ENCODE measurements at regions not wholly inside any gene's neighbourhood (a gene's known extent, or its start where the extent isn't known, plus 50 kb on each side); places are given as distances from the start of the nearest gene placed in this dataset.
A peak's percentile ranks its signal among the peaks of the same experiment; 100 is the strongest.

DNA sequence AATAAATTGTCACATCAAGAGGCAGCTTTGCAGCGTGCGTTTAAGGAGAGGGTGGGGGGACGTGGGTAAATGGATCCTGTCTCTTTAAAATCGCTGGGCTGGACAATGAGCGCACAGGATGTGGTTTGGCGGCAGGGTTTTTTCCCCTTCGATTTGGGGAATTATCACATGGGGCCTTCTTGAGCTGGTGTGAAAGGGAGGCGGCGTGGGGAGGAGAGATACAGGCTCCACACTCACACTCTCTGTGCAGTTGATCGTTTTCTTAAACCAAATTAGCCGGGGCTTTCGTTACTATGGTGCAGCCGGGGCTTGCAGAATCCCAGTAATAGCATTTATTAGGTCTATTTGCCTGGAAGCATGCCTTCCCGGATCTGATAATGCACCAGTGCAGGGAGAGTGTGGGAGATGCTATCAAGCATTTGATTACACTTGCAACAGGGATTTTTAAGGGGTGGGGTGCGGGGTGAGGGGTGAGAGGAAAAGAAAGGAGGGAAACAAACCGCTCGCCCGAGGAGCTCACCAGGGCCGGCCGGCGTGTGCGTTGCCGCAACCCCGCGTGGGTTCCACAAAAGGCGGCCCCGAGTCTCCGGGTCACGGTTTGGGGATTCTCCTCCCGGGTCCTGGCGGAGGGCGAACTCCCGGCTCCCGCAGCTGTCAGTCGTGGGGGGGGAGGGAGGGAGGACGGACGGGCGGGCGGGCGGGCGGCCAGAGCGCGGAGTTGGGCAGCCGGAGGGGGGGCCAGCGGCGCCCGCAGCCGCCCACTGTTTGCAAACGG is 58.8 kb upstream of the GSE1 start (continued):
- TF ChIP-seq TAF1 (IDR thresholded peaks at IDR 0.05; ENCODE audit: borderline replicate concordance, low read depth, low read length) (0 out of 2 replicates have a peak, but pooled peaks have one; percentile 37), MXI1 (IDR thresholded peaks at IDR 0.05; ENCODE audit: low read depth, low read length) (peak; percentile 91), JUND (IDR thresholded peaks at IDR 0.05) (no peak), GATA2 (CRISPR knock-in tag; IDR thresholded peaks at IDR 0.05) (peak; percentile 95), RFX5 (IDR thresholded peaks at IDR 0.05; ENCODE audit: low read length) (no peak), RCOR1 (IDR thresholded peaks at IDR 0.05; ENCODE audit: low read length) (peak; percentile 94), RXRA (IDR thresholded peaks at IDR 0.05; ENCODE audit: borderline replicate concordance, low read depth) (no peak), FOXJ3 (CRISPR knock-in tag; IDR thresholded peaks at IDR 0.05) (peak; percentile 86), ELF1 (IDR thresholded peaks at IDR 0.05) (no peak), FOSL2 (IDR thresholded peaks at IDR 0.05; ENCODE audit: borderline replicate concordance, low read depth) (no peak), SIN3A (IDR thresholded peaks at IDR 0.05; ENCODE audit: borderline replicate concordance, low read depth, low read length) (peak; percentile 24; the same call in 1 of the 2 replicates), TEAD4 (IDR thresholded peaks at IDR 0.05; ENCODE audit: borderline replicate concordance, insufficient read depth) (no peak), POLR2AphosphoS5 (IDR thresholded peaks at IDR 0.05; ENCODE audit: low read depth, low read length) (0 out of 2 replicates have a peak, but pooled peaks have one; percentile 57), FOXM1 (IDR thresholded peaks at IDR 0.05; ENCODE audit: low read depth) (no peak), GABPA (IDR thresholded peaks at IDR 0.05; ENCODE audit: low read depth) (peak; percentile 54), CHD2 (IDR thresholded peaks at IDR 0.05; ENCODE audit: low read length, partially characterized antibody) (peak; percentile 71)
- TF ChIP-seq, protein P1, sequence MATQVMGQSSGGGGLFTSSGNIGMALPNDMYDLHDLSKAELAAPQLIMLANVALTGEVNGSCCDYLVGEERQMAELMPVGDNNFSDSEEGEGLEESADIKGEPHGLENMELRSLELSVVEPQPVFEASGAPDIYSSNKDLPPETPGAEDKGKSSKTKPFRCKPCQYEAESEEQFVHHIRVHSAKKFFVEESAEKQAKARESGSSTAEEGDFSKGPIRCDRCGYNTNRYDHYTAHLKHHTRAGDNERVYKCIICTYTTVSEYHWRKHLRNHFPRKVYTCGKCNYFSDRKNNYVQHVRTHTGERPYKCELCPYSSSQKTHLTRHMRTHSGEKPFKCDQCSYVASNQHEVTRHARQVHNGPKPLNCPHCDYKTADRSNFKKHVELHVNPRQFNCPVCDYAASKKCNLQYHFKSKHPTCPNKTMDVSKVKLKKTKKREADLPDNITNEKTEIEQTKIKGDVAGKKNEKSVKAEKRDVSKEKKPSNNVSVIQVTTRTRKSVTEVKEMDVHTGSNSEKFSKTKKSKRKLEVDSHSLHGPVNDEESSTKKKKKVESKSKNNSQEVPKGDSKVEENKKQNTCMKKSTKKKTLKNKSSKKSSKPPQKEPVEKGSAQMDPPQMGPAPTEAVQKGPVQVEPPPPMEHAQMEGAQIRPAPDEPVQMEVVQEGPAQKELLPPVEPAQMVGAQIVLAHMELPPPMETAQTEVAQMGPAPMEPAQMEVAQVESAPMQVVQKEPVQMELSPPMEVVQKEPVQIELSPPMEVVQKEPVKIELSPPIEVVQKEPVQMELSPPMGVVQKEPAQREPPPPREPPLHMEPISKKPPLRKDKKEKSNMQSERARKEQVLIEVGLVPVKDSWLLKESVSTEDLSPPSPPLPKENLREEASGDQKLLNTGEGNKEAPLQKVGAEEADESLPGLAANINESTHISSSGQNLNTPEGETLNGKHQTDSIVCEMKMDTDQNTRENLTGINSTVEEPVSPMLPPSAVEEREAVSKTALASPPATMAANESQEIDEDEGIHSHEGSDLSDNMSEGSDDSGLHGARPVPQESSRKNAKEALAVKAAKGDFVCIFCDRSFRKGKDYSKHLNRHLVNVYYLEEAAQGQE (IDR thresholded peaks at IDR 0.05; ENCODE audit: low read depth, low read length): no peak
- TF ChIP-seq, protein P2, sequence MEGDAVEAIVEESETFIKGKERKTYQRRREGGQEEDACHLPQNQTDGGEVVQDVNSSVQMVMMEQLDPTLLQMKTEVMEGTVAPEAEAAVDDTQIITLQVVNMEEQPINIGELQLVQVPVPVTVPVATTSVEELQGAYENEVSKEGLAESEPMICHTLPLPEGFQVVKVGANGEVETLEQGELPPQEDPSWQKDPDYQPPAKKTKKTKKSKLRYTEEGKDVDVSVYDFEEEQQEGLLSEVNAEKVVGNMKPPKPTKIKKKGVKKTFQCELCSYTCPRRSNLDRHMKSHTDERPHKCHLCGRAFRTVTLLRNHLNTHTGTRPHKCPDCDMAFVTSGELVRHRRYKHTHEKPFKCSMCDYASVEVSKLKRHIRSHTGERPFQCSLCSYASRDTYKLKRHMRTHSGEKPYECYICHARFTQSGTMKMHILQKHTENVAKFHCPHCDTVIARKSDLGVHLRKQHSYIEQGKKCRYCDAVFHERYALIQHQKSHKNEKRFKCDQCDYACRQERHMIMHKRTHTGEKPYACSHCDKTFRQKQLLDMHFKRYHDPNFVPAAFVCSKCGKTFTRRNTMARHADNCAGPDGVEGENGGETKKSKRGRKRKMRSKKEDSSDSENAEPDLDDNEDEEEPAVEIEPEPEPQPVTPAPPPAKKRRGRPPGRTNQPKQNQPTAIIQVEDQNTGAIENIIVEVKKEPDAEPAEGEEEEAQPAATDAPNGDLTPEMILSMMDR (IDR thresholded peaks at IDR 0.05): no peak
- TF ChIP-seq, protein P3, sequence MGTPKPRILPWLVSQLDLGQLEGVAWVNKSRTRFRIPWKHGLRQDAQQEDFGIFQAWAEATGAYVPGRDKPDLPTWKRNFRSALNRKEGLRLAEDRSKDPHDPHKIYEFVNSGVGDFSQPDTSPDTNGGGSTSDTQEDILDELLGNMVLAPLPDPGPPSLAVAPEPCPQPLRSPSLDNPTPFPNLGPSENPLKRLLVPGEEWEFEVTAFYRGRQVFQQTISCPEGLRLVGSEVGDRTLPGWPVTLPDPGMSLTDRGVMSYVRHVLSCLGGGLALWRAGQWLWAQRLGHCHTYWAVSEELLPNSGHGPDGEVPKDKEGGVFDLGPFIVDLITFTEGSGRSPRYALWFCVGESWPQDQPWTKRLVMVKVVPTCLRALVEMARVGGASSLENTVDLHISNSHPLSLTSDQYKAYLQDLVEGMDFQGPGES (IDR thresholded peaks at IDR 0.05; ENCODE audit: low read depth, low read length): no peak
- TF ChIP-seq, protein P4, sequence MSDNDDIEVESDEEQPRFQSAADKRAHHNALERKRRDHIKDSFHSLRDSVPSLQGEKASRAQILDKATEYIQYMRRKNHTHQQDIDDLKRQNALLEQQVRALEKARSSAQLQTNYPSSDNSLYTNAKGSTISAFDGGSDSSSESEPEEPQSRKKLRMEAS (IDR thresholded peaks at IDR 0.05; ENCODE audit: low read depth): peak; percentile 91
- TF ChIP-seq, protein P5, sequence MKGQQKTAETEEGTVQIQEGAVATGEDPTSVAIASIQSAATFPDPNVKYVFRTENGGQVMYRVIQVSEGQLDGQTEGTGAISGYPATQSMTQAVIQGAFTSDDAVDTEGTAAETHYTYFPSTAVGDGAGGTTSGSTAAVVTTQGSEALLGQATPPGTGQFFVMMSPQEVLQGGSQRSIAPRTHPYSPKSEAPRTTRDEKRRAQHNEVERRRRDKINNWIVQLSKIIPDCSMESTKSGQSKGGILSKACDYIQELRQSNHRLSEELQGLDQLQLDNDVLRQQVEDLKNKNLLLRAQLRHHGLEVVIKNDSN (IDR thresholded peaks at IDR 0.05; ENCODE audit: borderline replicate concordance, low read depth): no peak; the same call in 1 of the 2 replicates
